HG03520 (cell line): ENCODE measurements at regions not wholly inside any gene's neighbourhood (a gene's known extent, or its start where the extent isn't known, plus 50 kb on each side); places are given as distances from the start of the nearest gene placed in this dataset.

Experiments
- ATAC-seq: cut with Tn5 transposase; IDR thresholded peaks from one replicate; pipeline ENCODE4 v1.9.1; 2021; ENCODE audit warnings: mild to moderate bottlenecking, moderate library complexity; ENCODE audit not compliant: unreplicated experiment

DNA sequence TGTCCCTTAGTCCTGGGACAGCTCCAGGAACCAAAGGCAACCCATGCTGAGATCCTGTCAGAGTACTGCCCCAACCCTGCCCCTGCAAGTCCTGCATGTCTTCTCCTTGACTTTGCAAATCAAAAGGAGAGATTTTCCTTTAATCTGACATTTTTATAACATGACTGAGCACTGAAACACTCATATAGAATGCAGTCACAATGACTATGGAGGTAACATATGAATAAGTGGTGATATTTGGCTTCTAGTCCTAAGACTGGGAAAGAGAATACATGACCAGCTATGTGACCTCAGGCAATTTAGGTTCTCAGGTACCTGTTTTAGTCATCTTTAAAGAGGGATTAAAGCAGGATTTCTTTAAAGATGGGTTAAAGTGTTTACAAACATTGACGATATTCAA, 941.6 kb upstream of the CDH8 start:
- no peak for ATAC-seq

DNA sequence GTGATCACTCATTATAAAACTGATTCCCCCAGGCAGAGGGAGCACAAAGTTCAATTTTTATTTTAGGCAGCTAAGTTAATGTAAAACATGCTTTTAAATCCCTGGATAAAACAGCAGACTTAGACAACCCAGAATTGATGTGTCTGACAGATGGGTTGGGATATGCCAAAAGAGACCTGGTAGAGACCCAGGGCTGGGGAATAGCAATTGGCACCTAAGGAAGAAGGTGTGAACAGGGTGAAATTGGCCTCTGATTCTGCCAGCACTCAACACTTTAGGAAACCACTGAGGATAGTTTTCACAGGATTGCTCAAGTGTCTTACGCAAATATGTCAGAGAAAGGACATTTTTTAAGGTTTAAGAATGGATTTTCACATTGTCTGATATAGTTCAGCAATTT, 938.2 kb upstream of the CDH8 start:
- ATAC-seq, result no peak

DNA sequence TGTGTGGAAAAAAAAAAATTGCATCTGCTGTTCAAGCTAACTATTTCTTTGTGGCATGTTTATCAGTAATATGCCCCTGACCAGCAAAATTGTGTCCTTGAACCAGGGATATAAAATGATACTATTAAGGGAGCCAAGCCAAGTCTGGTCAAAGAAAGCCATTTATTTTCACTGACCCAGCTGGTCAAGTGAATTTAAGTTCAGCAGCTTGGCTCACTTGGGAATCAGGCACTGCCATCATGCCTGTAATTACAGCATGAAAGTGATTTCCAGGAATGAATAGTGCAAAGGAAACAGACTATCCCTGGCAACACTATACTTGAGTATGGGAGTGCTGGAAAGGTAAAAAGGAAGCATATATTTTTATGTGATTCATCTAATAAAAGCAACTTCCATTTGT, 934.6 kb upstream of the CDH8 start:
- ATAC-seq, result no peak

DNA sequence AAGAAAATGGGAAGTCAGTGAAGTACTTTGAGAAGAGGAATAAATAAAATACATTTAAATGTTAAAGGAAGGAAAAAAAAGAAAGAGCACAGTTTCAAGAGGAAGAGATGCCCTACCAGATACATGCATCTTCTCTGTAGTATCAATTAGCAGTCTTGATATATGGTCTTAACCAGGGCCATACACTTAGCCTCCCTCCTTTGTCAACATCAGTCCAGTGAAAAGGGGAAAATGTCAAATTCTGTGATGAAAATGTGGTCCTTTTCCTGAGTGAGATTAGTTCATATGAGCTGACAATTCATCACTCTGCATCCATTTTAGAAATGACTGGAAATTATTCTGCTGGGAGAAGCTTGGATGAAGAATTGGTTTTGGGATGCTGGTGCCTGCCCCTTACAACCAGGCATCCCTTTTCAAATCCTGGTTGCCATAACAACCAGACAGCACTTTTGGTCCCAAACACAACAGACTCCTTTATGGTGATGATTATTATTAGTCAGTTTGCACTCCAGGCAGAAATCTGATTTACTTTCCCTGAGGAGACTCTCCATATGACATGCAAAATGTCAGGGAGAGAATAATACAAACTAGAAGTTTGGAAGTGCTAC, 933.6 kb upstream of the CDH8 start:
- ATAC-seq, result no peak

DNA sequence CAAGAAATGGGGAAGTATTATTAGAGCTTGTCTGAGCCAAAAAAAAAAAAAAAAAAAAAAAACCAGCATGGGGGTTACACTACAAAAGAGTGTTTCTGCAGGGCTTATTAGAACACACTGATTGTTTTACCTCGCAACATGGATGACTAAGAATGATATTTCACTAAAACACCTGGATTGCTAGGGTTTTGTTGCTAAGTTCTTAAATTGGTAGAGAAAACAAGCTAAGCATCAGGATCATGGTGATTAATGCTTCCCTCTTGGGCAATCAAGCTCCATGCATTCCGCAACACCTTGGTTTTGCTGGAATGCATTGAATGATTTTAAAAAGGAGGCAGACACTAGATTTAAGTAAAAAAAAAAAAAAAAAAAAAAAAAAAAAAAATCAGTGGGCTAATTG, 931.4 kb upstream of the CDH8 start:
- no peak for ATAC-seq

DNA sequence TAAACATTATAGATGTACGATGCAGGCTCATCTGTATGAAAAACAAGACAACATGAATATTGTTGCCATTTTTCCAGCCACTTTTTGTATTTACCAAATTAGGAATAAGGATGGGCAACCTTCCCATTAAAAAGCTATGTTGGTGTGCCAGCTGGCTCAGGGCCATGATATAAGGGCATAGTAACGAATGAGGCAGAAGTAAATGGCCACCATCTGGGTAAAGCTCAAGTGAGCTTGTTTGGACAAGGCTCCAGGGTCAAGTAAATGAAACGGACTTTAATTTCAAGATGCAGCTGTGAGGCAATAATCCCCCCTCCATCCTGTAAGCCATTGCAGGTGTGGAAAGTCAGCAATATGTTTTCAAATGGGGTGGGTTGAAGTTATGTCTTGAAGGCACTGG, 930.9 kb upstream of the CDH8 start:
- ATAC-seq, result no peak

DNA sequence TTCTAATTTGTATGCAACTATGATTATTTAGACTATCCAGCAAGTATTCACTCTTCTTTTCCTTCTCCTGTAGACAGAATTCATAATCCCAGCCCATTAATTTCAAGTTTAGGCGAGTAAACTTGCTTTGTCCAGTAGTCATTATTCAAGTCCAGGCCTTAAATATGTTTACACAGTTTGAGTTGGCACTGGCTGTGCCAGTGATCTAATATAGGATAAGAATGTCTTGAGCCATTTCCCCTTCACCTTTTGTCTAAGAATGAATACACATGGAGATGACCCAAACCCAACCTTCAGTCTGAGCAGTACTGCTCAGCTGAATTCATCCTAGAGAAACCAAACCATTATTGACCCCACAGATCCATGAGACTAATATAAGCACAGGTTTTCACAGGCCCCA, 930.4 kb upstream of the CDH8 start:
- ATAC-seq, result no peak

DNA sequence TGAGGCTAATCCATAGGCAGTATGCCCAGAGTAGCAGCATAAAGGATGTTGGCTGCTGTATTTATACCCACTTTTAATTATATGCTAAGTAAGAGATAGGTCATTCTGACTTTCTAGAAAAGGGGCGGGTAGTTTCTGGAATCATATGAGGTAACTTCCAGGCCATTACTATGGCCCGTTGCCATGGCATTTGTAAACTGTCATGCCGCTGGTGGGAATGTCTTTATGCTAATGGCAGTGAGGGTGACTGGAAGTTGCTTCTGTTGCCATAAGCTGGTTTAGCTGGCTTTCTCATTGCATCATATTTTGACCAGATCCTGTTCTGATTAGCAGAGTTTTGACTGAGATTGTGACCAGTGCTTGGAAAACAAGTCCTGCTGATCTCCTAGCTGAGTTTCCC, 929.6 kb upstream of the CDH8 start:
- ATAC-seq, result no peak

DNA sequence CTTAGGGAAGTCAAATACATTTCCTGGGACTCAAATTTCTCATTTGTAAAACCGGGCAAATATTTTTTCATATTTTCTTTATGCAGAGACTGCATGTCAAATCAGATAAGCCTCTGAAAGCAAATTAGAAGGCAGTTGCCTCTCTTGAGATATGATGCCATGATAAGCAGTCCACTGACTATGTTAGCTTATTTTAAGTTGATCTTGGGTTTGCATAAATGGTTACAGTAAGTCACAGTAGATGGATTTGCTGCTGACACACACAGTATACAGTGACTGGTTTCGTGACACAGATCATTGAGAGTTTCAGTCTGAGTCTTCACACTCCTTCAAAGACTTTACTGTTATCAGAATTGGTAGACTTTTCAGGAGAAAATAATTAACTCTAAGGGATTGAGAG, 927.6 kb upstream of the CDH8 start:
- ATAC-seq, result no peak

DNA sequence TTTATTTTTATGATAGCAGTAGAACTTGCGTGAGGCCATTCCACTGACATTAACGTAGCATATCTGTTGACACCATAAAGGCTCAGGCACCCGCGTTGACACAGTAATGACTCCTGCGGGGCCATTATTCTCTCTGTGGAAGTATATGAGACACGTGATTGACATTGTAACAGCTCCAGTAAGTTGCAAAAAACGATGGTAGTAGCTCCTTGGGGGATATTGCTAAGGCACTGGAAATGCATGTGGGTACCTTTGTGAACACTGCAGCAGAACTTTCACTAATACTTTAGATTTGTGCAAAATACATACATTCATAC, 918.8 kb upstream of the CDH8 start:
- no peak for ATAC-seq

DNA sequence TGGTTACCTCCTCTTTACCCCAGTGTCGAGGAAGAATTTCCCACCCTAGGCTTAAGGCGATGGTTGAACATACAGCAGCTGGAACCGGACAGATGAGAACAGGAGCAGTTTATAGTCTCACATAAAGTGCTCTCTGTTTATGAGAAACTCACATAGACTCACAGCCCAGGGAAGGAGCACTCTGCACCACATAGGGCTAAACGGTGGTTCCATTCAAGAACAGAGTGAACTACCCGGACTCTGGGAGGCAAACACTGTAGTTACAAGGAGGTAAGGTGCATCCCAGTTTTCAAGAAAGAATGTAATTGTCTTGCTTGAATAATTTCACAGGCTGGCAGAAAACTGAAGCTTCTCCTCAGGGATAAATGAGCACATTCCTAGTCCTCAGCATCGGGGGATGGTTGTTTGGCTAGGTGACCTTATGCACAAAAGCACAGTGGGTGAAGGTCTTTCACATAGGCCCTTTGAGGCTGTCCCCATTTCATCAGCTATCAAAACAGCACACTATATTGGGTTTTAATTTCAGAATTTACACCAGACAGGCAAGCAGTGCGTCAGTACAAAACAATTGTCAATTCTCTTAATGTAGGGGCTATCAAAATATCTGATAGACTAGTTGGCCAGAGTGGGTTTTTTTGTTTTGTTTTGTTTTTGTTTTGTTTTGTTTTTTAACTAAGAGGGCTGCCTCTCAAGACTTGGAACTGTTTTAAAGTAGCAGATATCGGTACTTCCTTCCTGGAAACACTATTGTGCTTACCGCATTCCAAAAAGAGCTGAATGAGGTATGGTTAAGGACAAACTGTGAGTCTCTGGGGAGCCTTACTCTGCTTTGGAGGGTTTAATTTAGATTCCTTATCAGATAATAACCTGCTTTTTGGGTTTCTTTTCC, 918.1 kb upstream of the CDH8 start:
- no peak for ATAC-seq

DNA sequence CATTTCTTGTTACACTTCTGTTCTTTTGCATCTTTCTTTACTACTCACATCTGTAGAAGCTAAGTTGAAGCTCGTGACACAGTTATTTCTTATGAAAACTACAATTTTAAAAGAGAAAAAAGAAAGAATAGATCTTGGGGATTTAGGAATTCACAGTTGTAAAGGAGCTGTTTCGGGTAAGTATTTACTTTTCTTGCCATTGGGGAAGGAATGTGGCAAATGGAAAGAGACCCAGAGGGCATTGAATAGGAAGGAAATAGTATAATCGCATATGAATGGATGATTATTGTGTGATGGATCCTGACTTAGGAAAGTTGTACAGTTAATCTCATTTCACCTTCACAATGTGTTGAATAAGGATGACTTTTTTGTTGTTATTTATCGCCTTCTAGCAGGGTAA, 914.1 kb upstream of the CDH8 start:
- no peak for ATAC-seq

DNA sequence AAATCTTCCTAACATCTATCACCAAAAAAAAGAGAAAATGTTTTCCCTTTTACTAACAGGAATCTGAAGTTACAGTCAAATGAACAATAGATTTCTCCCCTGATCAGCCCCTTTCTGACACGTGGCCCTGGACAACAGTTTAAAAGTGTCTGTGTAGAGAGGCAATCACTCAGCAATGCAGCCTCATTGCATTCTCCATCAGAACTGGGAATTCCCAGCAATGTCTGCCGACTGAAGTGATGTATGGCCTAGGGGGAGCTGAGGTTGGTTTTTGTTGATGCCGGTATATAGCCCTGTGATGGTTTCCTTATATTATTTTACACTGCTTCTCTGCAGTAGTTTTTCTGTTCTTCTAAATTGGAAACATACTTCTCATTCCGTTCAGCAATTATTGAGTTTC, 904.3 kb upstream of the CDH8 start:
- no peak for ATAC-seq

DNA sequence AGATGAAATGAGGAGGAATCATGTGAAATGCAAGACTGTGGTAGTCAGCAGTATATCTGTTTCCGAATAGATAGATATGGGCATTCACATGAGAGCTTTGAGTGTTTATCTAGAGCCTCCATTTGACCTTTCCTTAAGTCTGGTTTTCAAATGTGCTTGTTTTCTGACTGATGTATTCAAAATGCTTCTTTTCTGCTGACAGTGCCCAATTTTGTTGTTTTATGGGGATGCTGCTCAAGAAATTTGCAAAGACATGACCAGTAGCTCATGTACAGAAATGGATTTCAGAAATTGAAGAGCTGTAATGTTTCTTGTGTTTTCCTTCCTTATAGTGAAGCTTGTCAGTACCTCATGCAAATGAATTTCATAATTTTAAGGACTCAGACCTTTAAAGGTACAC, 903.4 kb upstream of the CDH8 start:
- no peak for ATAC-seq

DNA sequence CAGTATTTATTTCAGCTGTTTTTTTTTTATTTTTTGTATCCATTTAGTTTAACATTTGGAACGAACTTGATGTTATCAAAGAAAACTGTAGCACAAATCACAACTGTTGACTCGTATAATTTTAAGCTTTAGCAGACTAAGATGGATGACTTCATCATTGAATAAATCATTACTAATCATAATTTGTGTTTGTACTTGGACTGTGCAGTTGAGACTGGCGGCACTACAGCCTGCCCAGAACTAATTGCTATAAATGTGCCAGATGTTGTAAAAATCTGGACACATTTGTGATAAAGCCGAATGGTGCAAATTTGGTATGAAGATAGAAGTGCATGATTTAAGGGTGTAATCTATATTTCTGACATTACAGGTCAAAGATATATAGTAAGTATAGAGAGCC, 897.7 kb upstream of the CDH8 start:
- ATAC-seq, result no peak

DNA sequence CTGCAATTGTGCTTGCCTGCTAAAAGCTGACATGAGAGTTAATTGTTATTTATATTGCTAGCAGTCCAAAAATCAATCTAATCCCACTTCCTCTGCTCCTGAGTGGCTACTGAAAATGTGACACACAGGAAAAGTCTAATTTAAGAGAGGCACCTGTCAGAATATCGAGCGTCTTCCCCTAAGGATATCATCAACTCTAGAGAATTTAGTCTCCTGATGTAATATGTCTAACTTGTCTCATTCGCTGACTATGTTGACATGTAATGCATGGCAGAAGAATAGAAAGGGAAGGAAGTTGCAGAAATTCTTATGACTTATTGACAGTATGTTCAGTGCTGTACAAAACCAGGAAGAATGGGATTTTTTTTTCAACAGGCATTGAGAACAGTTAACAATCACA, 893.4 kb upstream of the CDH8 start:
- no peak for ATAC-seq

DNA sequence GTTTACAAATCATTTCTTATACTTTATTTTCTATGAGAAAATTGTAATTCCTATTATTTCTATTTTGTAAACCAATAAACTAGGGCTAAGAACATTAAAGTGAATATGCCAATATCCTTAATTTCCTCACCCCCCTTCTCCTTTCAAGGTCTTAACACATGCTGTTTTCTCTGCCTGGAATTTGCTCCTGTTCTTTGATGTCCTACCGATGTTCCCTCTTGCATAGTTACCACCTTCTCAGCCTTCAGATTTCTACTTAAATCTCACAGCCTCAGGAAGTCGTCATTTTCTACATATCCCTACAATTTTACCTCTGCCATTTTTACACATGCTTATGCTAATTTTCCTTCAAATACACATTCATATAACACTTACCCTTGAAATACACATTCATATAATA, 890.9 kb upstream of the CDH8 start:
- no peak for ATAC-seq

DNA sequence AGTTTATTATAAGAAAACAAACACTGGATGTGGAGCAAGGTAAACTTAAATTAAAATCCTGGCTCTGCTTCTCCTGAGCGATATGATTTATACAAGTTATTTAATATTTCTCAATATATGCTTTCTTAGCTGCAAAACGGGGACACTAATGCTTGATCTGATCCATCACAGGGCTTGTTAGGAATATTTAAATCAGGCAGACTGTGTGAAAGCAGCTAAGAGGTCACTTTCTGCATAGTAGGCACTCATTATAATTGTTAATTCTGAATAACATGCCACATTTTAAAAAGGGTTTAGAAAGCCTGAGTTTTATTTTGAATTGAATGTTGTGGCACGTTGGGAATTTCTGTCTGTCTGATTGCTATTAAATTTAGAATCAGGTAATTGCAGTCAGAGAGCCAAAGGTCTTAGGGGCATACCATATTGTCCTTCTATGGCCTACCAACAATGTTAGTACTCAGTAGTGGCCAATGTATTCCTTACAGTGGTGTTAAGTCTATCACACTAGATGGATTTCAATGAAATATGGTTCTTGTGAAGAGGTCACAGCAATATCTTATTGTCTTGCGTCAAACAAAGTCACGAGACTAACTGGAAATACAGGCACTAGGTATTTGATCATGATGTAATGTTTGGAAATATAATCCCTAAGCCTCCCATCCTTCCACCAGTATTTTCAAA, 890.0 kb upstream of the CDH8 start:
- no peak for ATAC-seq

DNA sequence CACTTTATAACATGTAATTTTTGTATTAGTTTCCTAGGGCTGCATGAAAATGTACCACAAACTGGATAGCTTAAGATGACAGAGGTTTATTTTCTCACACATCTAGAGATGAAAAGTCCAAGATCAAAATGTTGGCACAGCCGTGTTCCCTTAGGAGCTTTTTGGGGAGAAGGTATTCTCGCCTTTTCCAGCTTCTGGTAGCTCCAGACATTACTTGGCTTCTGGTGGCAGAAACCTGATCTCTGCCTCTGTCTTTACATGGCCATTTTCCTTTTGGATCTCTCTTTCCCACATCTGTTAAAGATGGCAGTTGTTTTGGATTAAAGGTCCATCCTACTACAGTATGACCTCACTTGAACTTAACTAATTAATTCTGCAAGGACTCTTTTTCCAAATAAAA, 885.7 kb upstream of the CDH8 start:
- ATAC-seq, result no peak

DNA sequence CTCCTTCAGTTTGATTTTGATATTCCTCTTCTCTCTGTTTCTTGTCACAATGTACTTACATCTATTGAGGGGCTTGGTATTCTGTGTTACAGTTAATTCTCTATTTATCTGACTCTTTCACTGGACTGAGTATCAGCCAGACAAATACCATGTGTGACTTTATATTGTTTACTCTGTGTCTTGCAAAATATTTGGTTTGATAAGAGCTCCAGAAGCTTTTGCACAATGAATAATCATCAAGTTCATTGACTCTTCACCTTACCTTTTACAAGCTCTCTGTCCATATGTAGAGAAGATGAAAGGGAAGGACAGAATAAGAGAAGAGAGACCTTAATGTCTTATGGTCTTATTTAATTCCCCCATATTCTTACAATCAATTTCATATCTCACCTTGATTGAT, 877.7 kb upstream of the CDH8 start:
- ATAC-seq, result no peak

DNA sequence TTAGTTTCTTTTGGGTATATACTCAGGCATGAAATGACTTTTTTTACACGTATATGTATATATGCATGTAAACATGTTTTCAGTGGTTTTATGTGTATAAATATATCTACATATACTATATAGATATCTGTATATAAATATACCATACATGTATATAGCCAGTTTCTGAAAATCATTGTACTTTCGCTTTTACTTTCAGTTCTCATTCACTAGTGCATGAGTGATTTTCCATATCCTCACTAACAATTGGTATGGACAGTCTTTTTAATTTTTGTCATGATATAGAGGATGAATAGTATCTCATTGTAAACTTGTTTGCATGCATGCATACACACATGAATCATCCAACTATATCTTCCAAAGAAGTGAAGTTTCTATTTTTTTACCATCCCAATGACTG, 877.1 kb upstream of the CDH8 start:
- no peak for ATAC-seq

DNA sequence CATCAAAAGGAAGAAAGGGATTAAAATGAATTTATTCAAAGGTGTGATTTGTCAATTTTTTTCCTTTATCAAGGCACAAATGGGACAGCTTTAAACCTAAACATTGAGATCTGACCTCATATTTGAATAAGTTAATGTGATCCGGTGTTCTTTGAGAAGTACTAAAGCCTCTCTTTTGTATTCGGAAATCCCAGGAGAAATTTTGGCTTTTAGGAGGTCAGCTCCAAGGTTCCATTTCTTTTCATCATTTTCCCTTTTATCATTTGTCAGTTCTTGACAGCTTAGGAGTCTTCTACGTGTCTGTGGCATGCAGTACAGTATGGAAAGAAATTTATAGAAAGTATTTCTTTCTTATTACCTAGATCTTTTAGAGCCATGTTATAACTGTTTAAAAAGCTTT, 873.4 kb upstream of the CDH8 start:
- no peak for ATAC-seq
